H9 (cell line): ENCODE measurements at regions not wholly inside any gene's neighbourhood (a gene's known extent, or its start where the extent isn't known, plus 50 kb on each side); places are given as distances from the start of the nearest gene placed in this dataset.

Experiments
- DNase-seq: peaks from one replicate; pipeline ENCODE4 v3.0.0-alpha.2; 2017
- H2AFZ ChIP-seq: one replicate; pipeline ENCODE4 v1.6.1; 2013; ENCODE audit warnings: mild to moderate bottlenecking, low read length, control low read depth, moderate library complexity
- H2AK5ac ChIP-seq: 2 replicates; pipeline ENCODE4 v1.6.1; 2013; ENCODE audit warnings: low read length, control low read depth, mixed read lengths; ENCODE audit not compliant: insufficient read length
- H2BK120ac ChIP-seq: one replicate; pipeline ENCODE4 v1.6.1; 2013; ENCODE audit warnings: low read depth, mild to moderate bottlenecking, low read length, control low read depth, inconsistent platforms; ENCODE audit not compliant: poor library complexity, severe bottlenecking
- H2BK12ac ChIP-seq: 2 replicates; pipeline ENCODE4 v1.6.1; 2013; ENCODE audit warnings: low read length, control low read depth, mixed read lengths, low read depth; ENCODE audit not compliant: insufficient read length
- H2BK15ac ChIP-seq: 2 replicates; pipeline ENCODE4 v1.6.1; 2013; ENCODE audit warnings: low read depth, low read length, control low read depth
- H2BK20ac ChIP-seq: one replicate; pipeline ENCODE4 v1.6.1; 2013; ENCODE audit warnings: low read depth, mild to moderate bottlenecking, low read length, control low read depth, inconsistent platforms; ENCODE audit not compliant: poor library complexity, severe bottlenecking
- H2BK5ac ChIP-seq: 2 replicates; pipeline ENCODE4 v1.6.1; 2013; ENCODE audit warnings: low read length, control low read depth, mixed read lengths; ENCODE audit not compliant: insufficient read length
- H3K14ac ChIP-seq: 2 replicates; pipeline ENCODE4 v1.6.1; 2013; ENCODE audit warnings: low read length, control low read depth; ENCODE audit not compliant: insufficient read depth
- H3K18ac ChIP-seq: 2 replicates; pipeline ENCODE4 v1.6.1; 2013; ENCODE audit warnings: low read depth, mild to moderate bottlenecking, mixed read lengths, low read length, control low read depth; ENCODE audit not compliant: insufficient read length
- H3K23ac ChIP-seq: 2 replicates; pipeline ENCODE4 v1.6.1; 2013; ENCODE audit warnings: low read length, control low read depth, mixed read lengths, low read depth; ENCODE audit not compliant: insufficient read length
- H3K23me2 ChIP-seq: 2 replicates; pipeline ENCODE4 v1.6.1; 2013; ENCODE audit warnings: low read depth, mild to moderate bottlenecking, mixed read lengths, low read length, control low read depth; ENCODE audit not compliant: insufficient read length, poor library complexity, severe bottlenecking
- H3K27ac ChIP-seq: 2 replicates; pipeline ENCODE4 v1.5.1; 2013; ENCODE audit warnings: low read length, control low read depth, mixed read lengths, low read depth; ENCODE audit not compliant: insufficient read length
- H3K27me3 ChIP-seq: 2 replicates; pipeline ENCODE4 v1.6.1; 2013; ENCODE audit warnings: low read length, control low read depth, inconsistent platforms; ENCODE audit not compliant: insufficient read depth
- H3K4ac ChIP-seq: 2 replicates; pipeline ENCODE4 v1.6.1; 2013; ENCODE audit warnings: low read depth, mild to moderate bottlenecking, control low read depth, inconsistent platforms, low read length, moderate library complexity
- H3K4me1 ChIP-seq: 2 replicates; pipeline ENCODE4 v1.6.1; 2013; ENCODE audit warnings: low read length, control low read depth, inconsistent platforms; ENCODE audit not compliant: insufficient read depth
- H3K4me2 ChIP-seq: 2 replicates; pipeline ENCODE4 v1.6.1; 2013; ENCODE audit warnings: low read length, control low read depth, mixed read lengths; ENCODE audit not compliant: insufficient read length, insufficient read depth
- H3K56ac ChIP-seq: 2 replicates; pipeline ENCODE4 v1.6.1; 2013; ENCODE audit warnings: low read depth, mild to moderate bottlenecking, mixed read lengths, low read length, control low read depth; ENCODE audit not compliant: insufficient read length
- H3K79me1 ChIP-seq: 2 replicates; pipeline ENCODE4 v1.6.1; 2013; ENCODE audit warnings: low read depth, mild to moderate bottlenecking, moderate library complexity, low read length, control low read depth, inconsistent platforms; ENCODE audit not compliant: insufficient read depth, poor library complexity, severe bottlenecking
- H3K79me2 ChIP-seq: 2 replicates; pipeline ENCODE4 v1.6.1; 2013; ENCODE audit warnings: low read length, control low read depth, inconsistent platforms; ENCODE audit not compliant: insufficient read depth
- H3K9ac ChIP-seq: 2 replicates; pipeline ENCODE4 v1.6.1; 2013; ENCODE audit warnings: low read length, control low read depth, mixed read lengths; ENCODE audit not compliant: insufficient read length; ENCODE audit errors: extremely low read depth
- H3K9me3 ChIP-seq: one replicate; pipeline ENCODE4 v1.6.1; 2013; ENCODE audit warnings: low read depth, low read length, inconsistent platforms; ENCODE audit not compliant: control insufficient read depth
- H3T11ph ChIP-seq: one replicate; pipeline ENCODE4 v1.6.1; 2013; ENCODE audit warnings: mild to moderate bottlenecking, low read length, control low read depth, inconsistent platforms
- H4K20me1 ChIP-seq: one replicate; pipeline ENCODE4 v1.6.1; 2013; ENCODE audit not compliant: control insufficient read depth, insufficient read length, insufficient read depth
- H4K5ac ChIP-seq: 2 replicates; pipeline ENCODE4 v1.6.1; 2013; ENCODE audit warnings: low read depth, mild to moderate bottlenecking, mixed read lengths, low read length, control low read depth; ENCODE audit not compliant: insufficient read length
- H4K8ac ChIP-seq: replicated peaks from 2 replicates; pipeline ENCODE4 v1.6.1; 2013; ENCODE audit warnings: low read length, control low read depth, mixed read lengths, low read depth; ENCODE audit not compliant: insufficient read length
- H4K91ac ChIP-seq: 2 replicates; pipeline ENCODE4 v1.6.1; 2013; ENCODE audit warnings: low read depth, mild to moderate bottlenecking, moderate library complexity, mixed read lengths, low read length, control low read depth; ENCODE audit not compliant: insufficient read length
- H3K27ac Mint-ChIP-seq, 3 experiments: 2 replicates in 2 of 3; 3 replicates in 1 of 3; pipeline ENCODE4 v1.8.0; 2020 to 2021; ENCODE audit warnings: mixed read lengths in 3 of 3, mild to moderate bottlenecking in 1 of 3, moderate library complexity in 1 of 3
- H3K27me3 Mint-ChIP-seq: 2 replicates; pipeline ENCODE4 v1.8.0; 2021; ENCODE audit warnings: low read depth, mild to moderate bottlenecking, moderate library complexity, mixed read lengths
- H3K36me3 Mint-ChIP-seq, 3 experiments: 2 replicates in 2 of 3; 3 replicates in 1 of 3; pipeline ENCODE4 v1.8.0; 2020 to 2021; ENCODE audit warnings: low read depth in 3 of 3, mixed read lengths in 3 of 3; ENCODE audit not compliant: insufficient read depth in 1 of 3
- H3K4me1 Mint-ChIP-seq, 2 experiments: 2 replicates each; pipeline ENCODE4 v1.8.0; 2020; ENCODE audit warnings: mixed read lengths in 2 of 2
- H3K4me3 Mint-ChIP-seq, 2 experiments: 2 replicates in 1 of 2; 3 replicates in 1 of 2; pipeline ENCODE4 v1.8.0; 2020 to 2021; ENCODE audit warnings: mild to moderate bottlenecking in 2 of 2, mixed read lengths in 2 of 2, moderate library complexity in 1 of 2
- H3K9me3 Mint-ChIP-seq, 2 experiments: 2 replicates in 1 of 2; 3 replicates in 1 of 2; pipeline ENCODE4 v1.8.0; 2020; ENCODE audit warnings: mild to moderate bottlenecking in 2 of 2, mixed read lengths in 2 of 2, moderate library complexity in 1 of 2
- WGBS: extraction: QIAGEN DNeasy Blood & Tissue Kit; methylation state at CpG from one replicate; pipeline ENCODE4 v1.1.7; 2013; ENCODE audit warnings: missing lambda C conversion rate, low lambda C conversion rate, mixed read lengths; ENCODE audit not compliant: insufficient read length; ENCODE audit errors: extremely low coverage; 5-methylcytosine and 5-hydroxymethylcytosine counted together
- TF ChIP-seq, protein P1 (sequence below): fragments of 200-600 bp; sonication (generic); conservative IDR thresholded peaks from 3 replicates; pipeline ENCODE4 v1.8.0; 2021; ENCODE audit warnings: antibody characterized with exemption, mild to moderate bottlenecking

DNA sequence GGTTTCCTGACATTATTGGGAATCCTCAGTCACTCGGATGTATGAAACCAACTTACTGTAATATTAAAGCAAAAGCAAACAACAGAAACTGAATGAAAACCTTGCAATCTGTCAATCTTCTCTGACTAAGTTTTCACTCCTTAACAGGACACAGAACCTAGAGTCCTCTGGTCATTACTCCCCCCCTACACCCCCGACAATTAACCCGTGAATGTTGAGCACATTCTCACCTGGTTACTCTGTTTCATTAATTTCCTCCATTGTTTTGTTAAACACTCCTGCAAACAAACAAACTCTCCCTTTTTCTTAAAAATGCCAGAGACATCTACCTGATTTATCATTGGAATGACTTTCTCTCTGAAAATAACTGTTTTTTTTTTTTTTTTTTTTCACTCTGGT, 469.0 kb upstream of the PRKX start:
- no peak overlapping the region for H2BK12ac ChIP-seq
- no peak overlapping the region; the same call in 1 of the 2 replicates for H3K4ac ChIP-seq
- H3K4me3 Mint-ChIP-seq = peak overlapping the region in 1 of 2 experiments; percentile 35; a peak in 1 of 5 replicates
- no peak overlapping the region for H2AK5ac ChIP-seq
- H3K79me2 ChIP-seq = no peaks in the 10 kb centered on the region
- H4K20me1 ChIP-seq = no peaks in the 10 kb centered on the region
- peak overlapping the region; percentile 67 for H3K18ac ChIP-seq
- peaks cover 5% of the 10 kb centered on the region; the same call in 1 of the 2 replicates for H3K4me1 ChIP-seq
- H3K9me3 Mint-ChIP-seq = peaks cover 16 to 17% of the 10 kb centered on the region in 2 experiments
- H3K56ac ChIP-seq = peak overlapping the region; percentile 34
- H3K27me3 Mint-ChIP-seq = no peaks in the 10 kb centered on the region
- WGBS = no CpG with 5 or more reads among the region's 3 CpGs
- no peak overlapping the region for H4K8ac ChIP-seq
- peak overlapping the region; percentile 97 for H3K27ac ChIP-seq
- peak overlapping the region; percentile 62 for H3K4me2 ChIP-seq
- H3K9ac ChIP-seq = peak overlapping the region; percentile 51
- peak overlapping the region; percentile 97 for H3T11ph ChIP-seq
- no peak overlapping the region for H3K23ac ChIP-seq
- H4K91ac ChIP-seq = peak overlapping the region; percentile 36
- H3K14ac ChIP-seq = peak overlapping the region; percentile 89; the same call in 1 of the 2 replicates
- H2BK15ac ChIP-seq = no peak overlapping the region
- H3K79me1 ChIP-seq = no peaks in the 10 kb centered on the region
- H2AFZ ChIP-seq = peak overlapping the region; percentile 80
- H4K5ac ChIP-seq = no peak overlapping the region
- no peak overlapping the region for H2BK120ac ChIP-seq
- no peaks in the 10 kb centered on the region for H3K23me2 ChIP-seq
- no peaks in the 10 kb centered on the region for H3K27me3 ChIP-seq
- peaks cover 2 to 16% (median 10%) of the 10 kb centered on the region in 3 experiments; a peak in 6 of 7 replicates for H3K36me3 Mint-ChIP-seq
- no peak overlapping the region for H2BK20ac ChIP-seq
- H2BK5ac ChIP-seq = no peak overlapping the region
- no peaks in the 10 kb centered on the region for H3K9me3 ChIP-seq
- H3K27ac Mint-ChIP-seq = peak overlapping the region; percentile 85 to 98 (median 94); a peak in 6 of 7 replicates
- H3K4me1 Mint-ChIP-seq = peaks cover 26 to 29% of the 10 kb centered on the region in 2 experiments
- peak; percentile 48 for DNase-seq
- TF ChIP-seq, protein P1, sequence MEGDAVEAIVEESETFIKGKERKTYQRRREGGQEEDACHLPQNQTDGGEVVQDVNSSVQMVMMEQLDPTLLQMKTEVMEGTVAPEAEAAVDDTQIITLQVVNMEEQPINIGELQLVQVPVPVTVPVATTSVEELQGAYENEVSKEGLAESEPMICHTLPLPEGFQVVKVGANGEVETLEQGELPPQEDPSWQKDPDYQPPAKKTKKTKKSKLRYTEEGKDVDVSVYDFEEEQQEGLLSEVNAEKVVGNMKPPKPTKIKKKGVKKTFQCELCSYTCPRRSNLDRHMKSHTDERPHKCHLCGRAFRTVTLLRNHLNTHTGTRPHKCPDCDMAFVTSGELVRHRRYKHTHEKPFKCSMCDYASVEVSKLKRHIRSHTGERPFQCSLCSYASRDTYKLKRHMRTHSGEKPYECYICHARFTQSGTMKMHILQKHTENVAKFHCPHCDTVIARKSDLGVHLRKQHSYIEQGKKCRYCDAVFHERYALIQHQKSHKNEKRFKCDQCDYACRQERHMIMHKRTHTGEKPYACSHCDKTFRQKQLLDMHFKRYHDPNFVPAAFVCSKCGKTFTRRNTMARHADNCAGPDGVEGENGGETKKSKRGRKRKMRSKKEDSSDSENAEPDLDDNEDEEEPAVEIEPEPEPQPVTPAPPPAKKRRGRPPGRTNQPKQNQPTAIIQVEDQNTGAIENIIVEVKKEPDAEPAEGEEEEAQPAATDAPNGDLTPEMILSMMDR = no peak
